Activated T-cell treated with anti-CD3 and anti-CD28 coated beads for 24 hours (primary cell): ENCODE measurements at regions not wholly inside any gene's neighbourhood (a gene's known extent, or its start where the extent isn't known, plus 50 kb on each side); places are given as distances from the start of the nearest gene placed in this dataset.
A peak's percentile ranks its signal among the peaks of the same experiment; 100 is the strongest.
"Not testable (repeated sequence)": the region's sequence is repeated elsewhere in the genome, so short reads cannot be mapped to it uniquely, and the experiment has no call there.

Experiments
- DNase-seq: peaks from one replicate; pipeline ENCODE4 v3.0.0-alpha.2; 2020; ENCODE audit warnings: low read depth

GRCh38 chr14:100421756-100422470 is 98.8 kb downstream of the SLC25A47 start:
- DNase-seq, result no peak

- no peak for DNase-seq
Measured at GRCh38 chr14:100422556-100423316, 99.6 kb downstream of the SLC25A47 start.

GRCh38 chr14:100423317-100424010 is 100.3 kb downstream of the SLC25A47 start:
- no peak for DNase-seq

- no peak for DNase-seq
Measured at GRCh38 chr14:100424504-100425428, 101.6 kb downstream of the SLC25A47 start.

GRCh38 chr14:100425429-100425827 is 102.3 kb downstream of the SLC25A47 start:
- no peak for DNase-seq

GRCh38 chr14:100426314-100426713 is 103.2 kb downstream of the SLC25A47 start:
- DNase-seq, result no peak

GRCh38 chr14:100427166-100427565 is 104.0 kb downstream of the SLC25A47 start:
- DNase-seq, result no peak

GRCh38 chr14:100428727-100429126 is 105.6 kb downstream of the SLC25A47 start:
- DNase-seq, result no peak

GRCh38 chr14:100429537-100429936 is 106.4 kb downstream of the SLC25A47 start:
- no peak for DNase-seq

- no peak for DNase-seq
Measured at GRCh38 chr14:100430571-100430970, 107.4 kb downstream of the SLC25A47 start.

GRCh38 chr14:100431461-100431860 is 108.3 kb downstream of the SLC25A47 start:
- not testable (repeated sequence) for DNase-seq

GRCh38 chr14:100432652-100433427 is 109.7 kb downstream of the SLC25A47 start:
- no peak for DNase-seq

GRCh38 chr14:100433428-100433814 is 110.3 kb downstream of the SLC25A47 start:
- DNase-seq, result no peak

GRCh38 chr14:100434033-100434601 is 111.0 kb downstream of the SLC25A47 start:
- DNase-seq, result no peak

GRCh38 chr14:100434911-100435438 is 111.8 kb downstream of the SLC25A47 start:
- no peak for DNase-seq

GRCh38 chr14:100435459-100435858 is 112.3 kb downstream of the SLC25A47 start:
- no peak for DNase-seq

- DNase-seq, result no peak
Measured at GRCh38 chr14:100436745-100437406, 113.7 kb downstream of the SLC25A47 start.

- DNase-seq, result no peak
Measured at GRCh38 chr14:100438271-100438670, 115.1 kb downstream of the SLC25A47 start.

- peak; percentile 37 for DNase-seq
Measured at GRCh38 chr14:100438678-100439592, 115.8 kb downstream of the SLC25A47 start.
